ACC112 (cell line): ENCODE measurements at regions not wholly inside any gene's neighbourhood (a gene's known extent, or its start where the extent isn't known, plus 50 kb on each side); places are given as distances from the start of the nearest gene placed in this dataset.
"Not testable (repeated sequence)": the region's sequence is repeated elsewhere in the genome, so short reads cannot be mapped to it uniquely, and the experiment has no call there.

Experiments
- H2AFZ ChIP-seq: fragments of 200-600 bp; sonication (generic); one replicate; pipeline ENCODE4 v1.6.0; 2017; ENCODE audit warnings: antibody characterized with exemption, low read length; ENCODE audit not compliant: unreplicated experiment
- H3K27ac ChIP-seq: fragments of 200-600 bp; sonication (generic); 2 replicates; pipeline ENCODE4 v1.5.1; 2014; ENCODE audit warnings: low read depth, mild to moderate bottlenecking, antibody characterized with exemption, low read length, moderate library complexity
- H3K27me3 ChIP-seq: fragments of 200-600 bp; sonication (generic); 2 replicates; pipeline ENCODE4 v1.6.1; 2014; ENCODE audit warnings: mild to moderate bottlenecking, antibody characterized with exemption, low read length, moderate library complexity, mixed read lengths; ENCODE audit not compliant: insufficient read depth
- H3K36me3 ChIP-seq: fragments of 200-600 bp; sonication (generic); 2 replicates; pipeline ENCODE4 v1.6.1; 2016; ENCODE audit warnings: mild to moderate bottlenecking, antibody characterized with exemption, low read length, moderate library complexity, mixed read lengths; ENCODE audit not compliant: insufficient read depth
- H3K4me1 ChIP-seq: fragments of 200-600 bp; sonication (generic); one replicate; pipeline ENCODE4 v1.6.1; 2016; ENCODE audit warnings: low read length, mixed read lengths; ENCODE audit not compliant: insufficient read depth, unreplicated experiment, control insufficient read depth
- H3K4me3 ChIP-seq: fragments of 200-600 bp; sonication (generic); 2 replicates; pipeline ENCODE4 v1.5.1; 2014; ENCODE audit warnings: mild to moderate bottlenecking, low read depth, low read length
- H3K79me2 ChIP-seq: fragments of 200-600 bp; sonication (generic); one replicate; pipeline ENCODE4 v1.6.0; 2016; ENCODE audit warnings: low read length; ENCODE audit not compliant: control insufficient read depth, unreplicated experiment, insufficient read depth

DNA sequence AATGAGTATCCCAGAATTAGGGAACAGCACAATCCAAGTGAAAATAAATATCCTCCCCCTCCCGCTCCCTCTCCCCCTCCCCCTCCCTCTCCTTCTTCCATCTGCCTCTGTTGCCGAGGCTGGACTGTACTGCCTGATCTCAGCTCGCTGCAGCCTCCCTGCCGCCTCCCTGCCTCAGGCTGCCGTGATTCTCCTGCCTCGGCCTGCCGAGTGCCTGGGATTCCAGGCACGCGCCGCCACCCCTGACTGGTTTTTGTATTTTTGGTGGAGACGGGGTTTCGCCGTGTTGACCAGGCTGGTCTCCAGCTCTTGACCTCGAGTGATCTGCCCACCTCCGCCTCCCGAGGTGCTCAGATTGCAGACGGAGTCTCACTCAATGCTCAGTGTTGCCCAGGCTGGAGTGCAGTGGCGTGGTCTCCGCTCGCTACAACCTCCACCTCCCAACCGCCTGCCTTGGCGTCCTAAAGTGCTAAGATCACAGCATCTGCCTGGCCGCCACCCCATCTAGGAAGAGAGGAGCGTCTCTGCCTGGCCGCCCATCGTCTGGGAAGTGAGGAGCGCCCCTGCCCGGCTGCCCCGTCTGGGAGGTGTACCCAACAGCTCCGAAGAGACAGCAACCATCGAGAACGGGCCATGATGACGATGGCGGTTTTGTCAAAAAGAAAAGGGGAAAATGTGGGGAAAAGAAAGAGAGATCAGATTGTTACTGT is 178.9 kb upstream of the IPO5 start:
- not testable (repeated sequence) for H3K4me3 ChIP-seq, H3K79me2 ChIP-seq, H3K36me3 ChIP-seq, H3K27me3 ChIP-seq, H3K4me1 ChIP-seq, H2AFZ ChIP-seq, H3K27ac ChIP-seq

DNA sequence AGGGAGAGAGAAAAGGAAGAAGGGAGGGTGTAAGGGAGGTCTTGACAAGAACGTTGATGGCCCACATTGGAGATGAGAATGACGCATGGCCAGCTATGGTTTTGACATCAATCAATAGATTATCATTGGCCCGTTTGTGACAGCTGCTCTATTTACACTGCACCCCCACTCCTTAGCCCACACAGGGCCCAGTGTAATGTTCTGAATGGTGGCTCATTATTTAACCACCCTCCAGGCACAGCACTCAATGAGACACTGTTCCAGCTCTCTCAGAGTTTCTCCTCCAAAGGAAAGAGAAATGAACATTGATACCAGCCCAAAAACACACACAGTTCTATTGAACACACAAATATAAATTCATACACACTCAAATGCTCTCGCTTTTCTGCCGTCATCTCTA is 173.0 kb upstream of the IPO5 start:
- no peaks in the 10 kb centered on the region for H3K79me2 ChIP-seq
- H3K4me3 ChIP-seq, result no peak overlapping the region
- no peak overlapping the region for H2AFZ ChIP-seq
- no peaks in the 10 kb centered on the region for H3K27me3 ChIP-seq
- H3K36me3 ChIP-seq, result no peaks in the 10 kb centered on the region
- H3K27ac ChIP-seq, result no peak overlapping the region
- peaks cover 15% of the 10 kb centered on the region for H3K4me1 ChIP-seq

DNA sequence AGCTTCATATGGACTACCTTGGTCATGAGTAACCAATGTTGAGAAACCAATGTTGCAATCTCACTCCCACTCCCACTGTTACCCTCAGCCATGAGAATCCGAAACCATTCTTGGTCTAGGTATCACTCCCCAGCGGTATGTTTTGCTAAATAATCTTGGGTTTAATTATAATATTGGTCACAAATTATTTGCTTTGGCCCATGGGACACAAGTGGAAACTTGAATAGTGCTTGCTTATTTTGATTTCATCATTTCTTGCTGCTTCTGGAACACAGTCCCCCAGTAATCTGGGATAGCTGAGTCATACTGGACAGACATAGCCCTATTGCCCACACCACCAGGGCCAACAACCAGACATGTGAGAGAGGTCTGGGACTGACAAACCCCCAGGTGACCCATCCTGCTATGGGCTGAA is 171.6 kb upstream of the IPO5 start:
- H3K27me3 ChIP-seq, result no peaks in the 10 kb centered on the region

DNA sequence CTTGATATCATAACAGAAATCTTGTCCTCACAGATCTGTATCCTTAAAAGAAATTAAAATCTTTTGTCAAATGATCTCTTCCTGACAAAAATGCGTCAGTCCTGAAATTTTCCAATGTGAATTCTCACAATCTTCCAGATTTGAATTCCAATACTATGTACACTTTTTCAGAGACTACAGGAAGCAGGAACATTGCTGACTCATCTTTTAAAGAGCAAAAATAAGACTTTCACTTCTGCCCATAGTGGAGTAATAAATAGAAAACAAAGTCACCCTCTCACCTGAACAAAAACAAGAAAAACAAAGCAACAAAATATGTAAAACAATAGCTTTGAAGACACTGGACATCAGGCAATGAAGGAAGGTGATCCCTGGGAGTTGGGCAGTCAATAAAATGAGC is 167.0 kb upstream of the IPO5 start:
- no peaks in the 10 kb centered on the region for H3K27me3 ChIP-seq
- no peaks in the 10 kb centered on the region for H3K79me2 ChIP-seq
- no peak overlapping the region for H3K4me3 ChIP-seq
- H3K36me3 ChIP-seq, result no peaks in the 10 kb centered on the region
- peak overlapping the region; percentile 33 for H3K27ac ChIP-seq
- peaks cover 13% of the 10 kb centered on the region for H3K4me1 ChIP-seq
- H2AFZ ChIP-seq, result peak overlapping the region; percentile 19

More for the DNA sequence above, 171.6 kb upstream of the IPO5 start:
- H3K36me3 ChIP-seq, result no peaks in the 10 kb centered on the region
- no peak overlapping the region for H2AFZ ChIP-seq
- peak overlapping the region; percentile 72 for H3K27ac ChIP-seq
- H3K79me2 ChIP-seq, result no peaks in the 10 kb centered on the region
- no peak overlapping the region for H3K4me3 ChIP-seq
- peaks cover 15% of the 10 kb centered on the region for H3K4me1 ChIP-seq

DNA sequence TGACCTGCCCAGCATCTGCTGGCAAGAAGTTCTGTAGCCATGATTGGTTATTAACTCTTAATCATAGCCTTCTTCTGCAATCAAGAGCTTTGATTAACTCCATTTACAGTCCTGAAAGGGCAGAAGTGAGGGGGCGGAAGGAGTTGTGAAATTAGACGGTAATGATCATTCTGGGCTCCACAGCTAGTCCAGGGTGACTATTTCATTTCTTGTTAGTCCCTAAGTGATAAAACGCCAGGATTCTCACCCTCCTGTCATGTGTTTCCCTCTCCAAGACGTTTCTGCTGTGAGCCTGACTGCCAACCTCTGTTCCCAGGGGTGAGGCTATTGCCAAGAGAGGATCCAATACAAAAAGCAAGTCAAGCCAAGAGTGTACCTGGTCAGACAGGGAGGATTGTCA is 155.9 kb upstream of the IPO5 start:
- Histone ChIP-seq H3K27me3 (no peaks in the 10 kb centered on the region), H3K79me2 (no peaks in the 10 kb centered on the region), H3K4me3 (no peak overlapping the region), H3K4me1 (peaks cover 16% of the 10 kb centered on the region), H3K36me3 (0 out of 2 replicates have a peak, but pooled peaks cover 5% of the 10 kb centered on the region), H3K27ac (peak overlapping the region; percentile 90), H2AFZ (no peak overlapping the region)

DNA sequence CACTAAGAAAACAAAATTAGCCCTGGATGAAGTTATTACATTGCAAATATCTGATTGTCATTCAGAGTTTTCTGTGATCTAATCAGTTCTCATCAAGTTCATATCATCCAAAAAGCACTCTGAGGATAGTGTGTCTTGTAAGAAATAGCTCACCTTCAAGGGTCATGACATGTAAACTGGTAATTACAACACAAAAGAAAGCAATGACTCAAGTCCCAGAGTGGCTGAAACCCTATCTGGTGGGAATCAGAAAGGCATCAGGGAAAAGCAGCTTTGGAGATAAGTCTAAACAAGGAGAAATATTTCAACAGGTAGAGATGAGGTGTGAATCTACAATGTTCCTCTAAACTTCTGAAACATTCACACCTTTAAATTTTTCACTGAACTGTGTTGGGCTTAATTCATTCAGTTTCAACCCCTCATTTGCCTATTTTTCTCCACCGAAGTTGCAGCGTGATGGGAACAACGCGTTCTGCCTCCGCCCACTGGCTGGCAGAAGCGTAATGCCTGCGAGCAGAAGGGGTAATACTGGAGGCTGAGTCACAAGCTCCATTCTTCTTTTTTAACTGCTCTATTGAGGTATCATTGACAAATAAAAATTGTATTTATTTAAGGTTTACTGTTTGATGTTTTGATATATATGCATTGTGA is 155.2 kb upstream of the IPO5 start:
- Histone ChIP-seq H3K4me1 (peaks cover 16% of the 10 kb centered on the region), H3K36me3 (0 out of 2 replicates have a peak, but pooled peaks cover 5% of the 10 kb centered on the region), H3K4me3 (no peak overlapping the region), H2AFZ (no peak overlapping the region), H3K79me2 (no peaks in the 10 kb centered on the region), H3K27me3 (no peaks in the 10 kb centered on the region), H3K27ac (peak overlapping the region; percentile 90)

DNA sequence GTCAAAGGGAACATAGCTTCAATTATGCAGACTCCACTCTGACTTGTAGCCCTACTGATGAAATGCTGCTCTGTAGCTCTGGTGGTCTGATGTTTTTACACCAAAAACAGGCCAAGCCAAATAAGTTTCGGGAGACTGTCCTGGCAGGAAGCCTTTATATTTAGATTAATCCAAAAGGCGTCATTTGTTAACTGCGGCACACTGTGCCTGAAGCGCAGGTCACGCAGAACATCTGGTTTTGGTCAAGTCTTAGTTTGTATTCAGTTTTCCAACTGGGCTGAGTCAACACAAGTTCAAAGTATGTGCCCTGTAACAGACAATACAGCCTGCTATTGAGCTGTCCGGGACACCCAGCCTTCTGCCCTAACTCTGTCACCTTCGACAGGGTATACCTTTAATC is 154.6 kb upstream of the IPO5 start:
- H3K4me3 ChIP-seq, result no peak overlapping the region
- H3K36me3 ChIP-seq, result 0 out of 2 replicates have a peak, but pooled peaks cover 5% of the 10 kb centered on the region
- H3K4me1 ChIP-seq, result peaks cover 16% of the 10 kb centered on the region
- peak overlapping the region; percentile 90 for H3K27ac ChIP-seq
- no peaks in the 10 kb centered on the region for H3K27me3 ChIP-seq
- no peaks in the 10 kb centered on the region for H3K79me2 ChIP-seq
- no peak overlapping the region for H2AFZ ChIP-seq

DNA sequence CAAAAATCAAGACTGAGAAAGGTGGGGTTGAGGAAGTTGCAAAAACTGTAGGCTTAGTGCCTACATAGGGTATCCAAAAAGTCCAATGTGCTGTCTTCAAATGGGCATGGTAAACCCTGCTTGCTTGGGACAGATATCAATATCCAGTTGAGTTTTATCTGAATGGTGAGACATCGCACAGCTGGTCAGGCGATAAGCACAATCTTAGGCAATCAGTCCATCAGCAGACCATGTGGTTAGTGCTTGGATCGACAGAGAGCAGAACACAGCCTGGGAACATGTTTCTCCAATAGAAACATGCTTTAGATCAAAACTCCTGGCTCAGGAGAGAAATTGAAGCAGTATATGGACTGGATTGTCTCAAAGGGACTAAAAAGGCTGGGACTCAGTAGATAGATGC is 151.3 kb upstream of the IPO5 start:
- Histone ChIP-seq H3K79me2 (no peaks in the 10 kb centered on the region), H3K4me1 (peaks cover 16% of the 10 kb centered on the region), H2AFZ (no peak overlapping the region), H3K4me3 (no peak overlapping the region), H3K27ac (no peak overlapping the region), H3K36me3 (no peaks in the 10 kb centered on the region), H3K27me3 (no peaks in the 10 kb centered on the region)

DNA sequence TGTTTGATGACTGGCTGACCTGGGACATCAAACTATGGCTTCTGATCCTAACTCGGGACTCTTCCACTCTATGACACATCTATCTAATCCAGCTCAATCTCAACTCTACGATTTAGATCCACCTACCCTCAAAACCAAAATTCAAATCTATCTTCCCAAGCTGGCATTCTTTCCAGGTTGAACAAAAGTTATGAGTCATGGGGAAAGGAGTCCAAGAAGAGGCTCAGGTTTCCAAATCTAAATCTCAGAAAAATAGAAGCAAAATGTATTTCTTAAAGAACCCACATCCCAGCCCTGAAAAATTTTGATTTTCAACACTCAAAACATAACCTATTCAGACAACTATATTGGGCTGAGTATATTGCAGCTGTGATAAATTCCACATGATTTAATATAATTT is 143.9 kb upstream of the IPO5 start:
- Histone ChIP-seq H3K36me3 (no peaks in the 10 kb centered on the region), H3K79me2 (no peaks in the 10 kb centered on the region), H3K4me3 (no peak overlapping the region), H3K4me1 (peaks cover 5% of the 10 kb centered on the region), H2AFZ (no peak overlapping the region), H3K27me3 (peaks cover 26% of the 10 kb centered on the region), H3K27ac (no peak overlapping the region)

DNA sequence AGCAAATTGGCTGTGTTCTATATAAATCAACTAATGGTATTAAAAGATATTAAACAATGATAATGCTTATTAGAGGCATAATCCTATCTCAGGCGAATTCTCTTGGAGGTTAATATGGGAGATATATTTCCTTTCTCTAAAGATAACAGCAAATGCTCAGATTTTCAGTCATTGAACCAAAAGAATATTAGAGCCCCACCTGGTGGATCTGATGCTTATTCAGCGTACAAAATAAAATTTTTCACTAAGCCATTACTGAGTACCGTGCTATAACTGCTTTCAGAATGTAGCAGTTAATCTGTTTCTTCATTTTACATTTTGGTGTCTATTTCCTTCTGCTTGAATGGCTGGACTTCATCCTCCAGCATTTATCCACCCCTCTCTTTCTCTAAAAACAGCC is 143.3 kb upstream of the IPO5 start:
- Histone ChIP-seq H3K4me3 (no peak overlapping the region), H3K79me2 (no peaks in the 10 kb centered on the region), H3K27ac (no peak overlapping the region), H3K4me1 (peaks cover 5% of the 10 kb centered on the region), H3K36me3 (no peaks in the 10 kb centered on the region), H3K27me3 (peaks cover 26% of the 10 kb centered on the region), H2AFZ (no peak overlapping the region)

DNA sequence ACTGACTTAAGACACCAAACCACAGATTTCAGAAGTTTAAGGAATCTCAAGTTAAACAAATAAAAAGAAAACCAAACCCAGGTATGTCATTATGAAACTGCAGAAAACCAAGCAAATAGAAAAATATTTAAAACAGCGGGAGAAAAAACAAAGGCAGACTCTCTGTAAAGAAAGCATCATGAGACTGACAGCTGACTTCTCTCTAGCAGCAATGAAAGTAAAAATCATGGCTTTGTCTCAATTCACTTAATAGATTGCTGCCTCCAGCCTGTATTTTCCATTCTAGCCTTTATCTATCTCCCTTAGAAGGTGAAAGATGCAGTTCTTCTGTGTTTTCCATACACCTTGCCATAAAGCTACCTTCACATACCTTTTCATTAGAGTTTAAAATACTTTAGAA is 131.1 kb upstream of the IPO5 start:
- no peak overlapping the region for H3K4me3 ChIP-seq
- H3K27me3 ChIP-seq, result peaks cover 57% of the 10 kb centered on the region
- H3K79me2 ChIP-seq, result no peaks in the 10 kb centered on the region
- H3K27ac ChIP-seq, result no peak overlapping the region
- H3K4me1 ChIP-seq, result no peaks in the 10 kb centered on the region
- no peaks in the 10 kb centered on the region for H3K36me3 ChIP-seq
- H2AFZ ChIP-seq, result no peak overlapping the region
